ENCODE measurements at regions not wholly inside any gene's neighbourhood (a gene's known extent, or its start where the extent isn't known, plus 50 kb on each side); places are given as distances from the start of the nearest gene placed in this dataset.

GRCh38 chr14:105806568-105806967, 280.2 kb downstream of the TMEM121 start:
- Histone ChIP-seq H3K9me3 (no peaks in the 10 kb centered on the region), H3K4me1 (ENCODE audit: control insufficient read depth in 1 of 2, low read depth in 2 of 2) (no peaks in the 10 kb centered on the region), H3K27me3 (replicated peaks; ENCODE audit: insufficient read depth) (no peaks in the 10 kb centered on the region), H3K36me3 (no peaks in the 10 kb centered on the region), H3K4me3 (no peak overlapping the region), H3K27ac (no peak overlapping the region)
- no peak for DNase-seq (ENCODE audit: low spot score)
- TF ChIP-seq, protein P1, sequence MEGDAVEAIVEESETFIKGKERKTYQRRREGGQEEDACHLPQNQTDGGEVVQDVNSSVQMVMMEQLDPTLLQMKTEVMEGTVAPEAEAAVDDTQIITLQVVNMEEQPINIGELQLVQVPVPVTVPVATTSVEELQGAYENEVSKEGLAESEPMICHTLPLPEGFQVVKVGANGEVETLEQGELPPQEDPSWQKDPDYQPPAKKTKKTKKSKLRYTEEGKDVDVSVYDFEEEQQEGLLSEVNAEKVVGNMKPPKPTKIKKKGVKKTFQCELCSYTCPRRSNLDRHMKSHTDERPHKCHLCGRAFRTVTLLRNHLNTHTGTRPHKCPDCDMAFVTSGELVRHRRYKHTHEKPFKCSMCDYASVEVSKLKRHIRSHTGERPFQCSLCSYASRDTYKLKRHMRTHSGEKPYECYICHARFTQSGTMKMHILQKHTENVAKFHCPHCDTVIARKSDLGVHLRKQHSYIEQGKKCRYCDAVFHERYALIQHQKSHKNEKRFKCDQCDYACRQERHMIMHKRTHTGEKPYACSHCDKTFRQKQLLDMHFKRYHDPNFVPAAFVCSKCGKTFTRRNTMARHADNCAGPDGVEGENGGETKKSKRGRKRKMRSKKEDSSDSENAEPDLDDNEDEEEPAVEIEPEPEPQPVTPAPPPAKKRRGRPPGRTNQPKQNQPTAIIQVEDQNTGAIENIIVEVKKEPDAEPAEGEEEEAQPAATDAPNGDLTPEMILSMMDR (IDR thresholded peaks at IDR 0.05), result no peak
- no peak for ATAC-seq (ENCODE audit: insufficient number of reproducible peaks, low FRiP score, low read depth)

DNA sequence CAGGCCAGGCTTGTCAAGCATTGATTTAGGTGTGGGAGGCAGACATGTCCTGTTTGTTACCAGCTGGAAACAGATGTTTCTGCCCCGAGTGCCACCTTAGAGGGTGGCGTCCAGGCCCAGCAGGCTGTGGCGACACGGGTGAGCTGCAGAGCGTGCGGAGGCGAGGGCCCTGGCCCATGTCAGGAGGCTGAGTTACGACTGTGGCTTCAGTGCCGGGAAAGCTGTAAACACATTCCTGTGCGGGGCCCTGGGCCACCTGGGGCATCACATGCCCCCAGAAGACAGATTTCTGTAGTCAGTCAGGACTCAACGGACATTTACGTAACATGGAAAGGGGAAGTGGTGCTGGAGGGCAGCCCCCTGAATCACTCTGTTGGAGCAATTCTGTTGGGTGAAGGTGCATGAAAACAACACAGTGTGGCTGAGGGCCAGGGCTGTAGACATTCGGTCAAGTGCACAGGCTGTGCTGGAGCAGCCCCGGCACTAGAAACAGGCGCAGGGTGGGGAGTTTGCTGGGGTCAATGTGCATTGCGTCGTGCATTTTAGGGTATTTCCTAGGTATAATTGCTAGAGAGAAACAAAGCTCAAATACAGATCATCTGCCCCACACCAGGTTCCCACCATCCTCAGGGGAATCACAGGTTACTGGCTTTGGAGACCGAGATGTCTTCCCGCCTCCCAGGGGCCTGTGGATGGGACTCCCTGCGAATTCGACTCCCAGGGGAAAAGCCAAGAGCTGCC, 291.8 kb downstream of the TMEM121 start:
- H3K4me3 ChIP-seq, result no peak overlapping the region
- H3K4me1 ChIP-seq (ENCODE audit: control insufficient read depth in 1 of 2, low read depth in 2 of 2), result no peaks in the 10 kb centered on the region
- ATAC-seq (ENCODE audit: insufficient number of reproducible peaks, low FRiP score, low read depth) (no peak), DNase-seq (ENCODE audit: low spot score) (no peak)
- no peaks in the 10 kb centered on the region for H3K27me3 ChIP-seq (replicated peaks; ENCODE audit: insufficient read depth)
- H3K36me3 ChIP-seq, result no peaks in the 10 kb centered on the region
- no peaks in the 10 kb centered on the region for H3K9me3 ChIP-seq
- TF ChIP-seq, protein P1 (IDR thresholded peaks at IDR 0.05), result no peak
- no peak overlapping the region for H3K27ac ChIP-seq

DNA sequence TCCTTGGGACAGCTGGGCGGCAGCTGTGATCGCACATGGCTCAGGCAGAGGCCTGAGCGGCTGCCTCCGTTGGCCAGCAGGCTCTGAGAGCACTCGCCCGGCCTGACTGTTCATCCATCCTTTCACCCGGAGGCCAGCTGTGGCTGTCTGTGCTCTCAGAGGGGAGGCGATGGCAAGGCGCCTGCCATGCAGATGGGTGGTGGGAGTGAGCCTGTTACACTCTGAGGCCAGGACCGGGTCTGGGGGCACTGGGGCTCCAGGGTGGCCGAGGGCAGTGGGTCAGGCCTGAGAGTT, 292.3 kb downstream of the TMEM121 start:
- DNase-seq (ENCODE audit: low spot score) (no peak), ATAC-seq (ENCODE audit: insufficient number of reproducible peaks, low FRiP score, low read depth) (no peak)
- no peak overlapping the region for H3K27ac ChIP-seq
- H3K4me3 ChIP-seq, result no peak overlapping the region
- no peaks in the 10 kb centered on the region for H3K4me1 ChIP-seq (ENCODE audit: control insufficient read depth in 1 of 2, low read depth in 2 of 2)
- no peaks in the 10 kb centered on the region for H3K9me3 ChIP-seq
- H3K27me3 ChIP-seq (replicated peaks; ENCODE audit: insufficient read depth), result no peaks in the 10 kb centered on the region
- H3K36me3 ChIP-seq, result no peaks in the 10 kb centered on the region
- TF ChIP-seq, protein P1 (IDR thresholded peaks at IDR 0.05), result no peak

DNA sequence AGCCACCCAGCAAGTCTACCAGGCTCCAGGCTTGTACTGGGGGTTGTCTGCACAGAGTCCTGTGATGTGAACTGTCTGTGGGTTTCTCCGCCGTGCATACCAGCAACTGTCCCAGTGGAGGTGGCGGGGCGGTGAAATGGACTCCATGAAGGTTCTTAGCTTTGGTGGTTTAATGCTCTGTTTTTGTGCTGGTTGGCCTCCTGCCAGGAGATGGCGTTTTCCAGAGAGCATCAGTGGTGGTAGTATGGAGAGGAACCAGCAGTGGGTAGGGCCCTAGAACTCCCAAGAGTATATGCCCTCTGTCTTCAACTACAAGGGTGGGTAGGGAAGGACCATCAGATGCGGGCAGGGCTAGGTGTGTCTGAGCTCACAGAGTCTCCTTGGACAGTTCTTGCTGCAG, 303.8 kb downstream of the TMEM121 start:
- no peaks in the 10 kb centered on the region for H3K4me1 ChIP-seq (ENCODE audit: control insufficient read depth in 1 of 2, low read depth in 2 of 2)
- ATAC-seq (ENCODE audit: insufficient number of reproducible peaks, low FRiP score, low read depth), result no peak
- H3K36me3 ChIP-seq, result no peaks in the 10 kb centered on the region
- H3K4me3 ChIP-seq, result no peak overlapping the region
- no peaks in the 10 kb centered on the region for H3K9me3 ChIP-seq
- H3K27me3 ChIP-seq (replicated peaks; ENCODE audit: insufficient read depth), result no peaks in the 10 kb centered on the region
- DNase-seq (ENCODE audit: low spot score), result no peak
- no peak overlapping the region for H3K27ac ChIP-seq
- TF ChIP-seq, protein P1 (IDR thresholded peaks at IDR 0.05), result no peak

GRCh38 chr14:105836160-105836559, 309.8 kb downstream of the TMEM121 start:
- no peaks in the 10 kb centered on the region for H3K36me3 ChIP-seq
- TF ChIP-seq, protein P1 (IDR thresholded peaks at IDR 0.05), result no peak
- H3K27ac ChIP-seq, result no peak overlapping the region

More at GRCh38 chr14:105836160-105836559, 309.8 kb downstream of the TMEM121 start:
- DNase-seq (ENCODE audit: low spot score), result no peak
- no peaks in the 10 kb centered on the region for H3K27me3 ChIP-seq (replicated peaks; ENCODE audit: insufficient read depth)
- no peak overlapping the region for H3K4me3 ChIP-seq
- H3K4me1 ChIP-seq (ENCODE audit: control insufficient read depth in 1 of 2, low read depth in 2 of 2), result no peaks in the 10 kb centered on the region
- no peak for ATAC-seq (ENCODE audit: insufficient number of reproducible peaks, low FRiP score, low read depth)
- no peaks in the 10 kb centered on the region for H3K9me3 ChIP-seq
